Hepatocyte (in vitro differentiated cells): ENCODE measurements at regions not wholly inside any gene's neighbourhood (a gene's known extent, or its start where the extent isn't known, plus 50 kb on each side); places are given as distances from the start of the nearest gene placed in this dataset.

Experiments
- CTCF ChIP-seq: fragments of 200-600 bp; sonication (generic); IDR thresholded peaks from 2 replicates; pipeline ENCODE4 v1.5.1; 2016; ENCODE audit warnings: antibody characterized with exemption, mild to moderate bottlenecking; ENCODE audit not compliant: poor library complexity
- EZH2 ChIP-seq: fragments of 200-600 bp; sonication (generic); IDR thresholded peaks from 2 replicates; pipeline ENCODE4 v1.6.1; 2016; ENCODE audit warnings: antibody characterized with exemption, mild to moderate bottlenecking, borderline replicate concordance
- EZH2phosphoT487 ChIP-seq: fragments of 200-600 bp; sonication (generic); IDR thresholded peaks from one replicate; pipeline ENCODE4 v1.6.1; 2018; ENCODE audit warnings: antibody characterized with exemption, mild to moderate bottlenecking, low read depth, moderate library complexity; ENCODE audit not compliant: unreplicated experiment, severe bottlenecking

- no peak for TF ChIP-seq CTCF
- no peak for TF ChIP-seq EZH2phosphoT487
- no peak for TF ChIP-seq EZH2
Observed at GRCh38 chr13:48851707-48852106, 124.0 kb upstream of the FNDC3A start.
